RWPE2 (cell line): ENCODE measurements at regions not wholly inside any gene's neighbourhood (a gene's known extent, or its start where the extent isn't known, plus 50 kb on each side); places are given as distances from the start of the nearest gene placed in this dataset.

Experiments used
- ATAC-seq: fragments of 200-7000 bp; cut with Tn5 transposase; 3 replicates; pipeline ENCODE4 v1.9.1; 2021; ENCODE audit warnings: low read depth
- DNase-seq: peaks from one replicate; pipeline ENCODE4 v3.0.0-alpha.2; 2020; ENCODE audit warnings: low spot score
- H3K27ac ChIP-seq: fragments of 450-650 bp; 2 replicates; pipeline ENCODE4 v1.5.1; 2017; ENCODE audit warnings: mild to moderate bottlenecking; ENCODE audit not compliant: poor library complexity, severe bottlenecking
- H3K27me3 ChIP-seq: fragments of 250-450 bp; sonication (Bioruptor Pico); 2 replicates; pipeline ENCODE4 v1.5.1; 2021; ENCODE audit warnings: mild to moderate bottlenecking, moderate library complexity; ENCODE audit not compliant: insufficient read depth, poor library complexity, severe bottlenecking
- H3K36me3 ChIP-seq: fragments of 250-450 bp; sonication (Bioruptor Pico); 2 replicates; pipeline ENCODE4 v1.5.1; 2020; ENCODE audit warnings: low read depth, mild to moderate bottlenecking, moderate library complexity
- H3K4me1 ChIP-seq: fragments of 250-450 bp; sonication (Bioruptor Pico); 2 replicates; pipeline ENCODE4 v1.5.1; 2021; ENCODE audit warnings: mild to moderate bottlenecking, moderate library complexity; ENCODE audit not compliant: insufficient read depth, poor library complexity, severe bottlenecking
- H3K4me3 ChIP-seq: fragments of 250-450 bp; sonication (Bioruptor Pico); 2 replicates; pipeline ENCODE4 v1.5.1; 2021; ENCODE audit warnings: mild to moderate bottlenecking, moderate library complexity; ENCODE audit not compliant: severe bottlenecking
- H3K9me3 ChIP-seq: fragments of 250-450 bp; sonication (Bioruptor Pico); 2 replicates; pipeline ENCODE4 v1.5.1; 2021; ENCODE audit warnings: mild to moderate bottlenecking, moderate library complexity; ENCODE audit not compliant: severe bottlenecking
- TF ChIP-seq, protein P1 (sequence below): fragments of 450-650 bp; IDR thresholded peaks from one replicate; pipeline ENCODE4 v1.5.1; 2017; ENCODE audit warnings: mild to moderate bottlenecking, moderate library complexity; ENCODE audit not compliant: poor library complexity, severe bottlenecking

DNA sequence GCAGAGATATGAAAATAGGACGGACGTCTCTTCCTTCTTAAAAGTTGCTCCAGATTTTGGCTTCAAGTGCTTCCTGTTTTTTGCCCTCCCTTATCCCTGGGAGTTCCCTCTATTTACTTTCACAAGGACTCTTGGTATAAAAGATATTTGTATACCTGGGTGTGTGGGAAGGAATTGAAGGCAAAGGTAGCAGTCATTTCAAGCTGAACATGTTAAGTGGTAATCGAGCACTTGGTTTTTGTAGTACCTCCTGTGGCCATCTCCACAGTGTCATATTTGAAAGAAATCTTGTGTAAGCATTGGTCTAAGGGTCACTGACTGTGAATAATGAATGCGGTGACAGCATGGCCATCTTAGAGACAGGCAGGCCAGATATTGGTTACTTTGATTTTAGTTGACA, 593.6 kb downstream of the MTRR start:
- no peak for ATAC-seq
- peaks cover 17% of the 10 kb centered on the region for H3K36me3 ChIP-seq
- no peak overlapping the region for H3K27ac ChIP-seq
- no peak for DNase-seq
- TF ChIP-seq, protein P1, sequence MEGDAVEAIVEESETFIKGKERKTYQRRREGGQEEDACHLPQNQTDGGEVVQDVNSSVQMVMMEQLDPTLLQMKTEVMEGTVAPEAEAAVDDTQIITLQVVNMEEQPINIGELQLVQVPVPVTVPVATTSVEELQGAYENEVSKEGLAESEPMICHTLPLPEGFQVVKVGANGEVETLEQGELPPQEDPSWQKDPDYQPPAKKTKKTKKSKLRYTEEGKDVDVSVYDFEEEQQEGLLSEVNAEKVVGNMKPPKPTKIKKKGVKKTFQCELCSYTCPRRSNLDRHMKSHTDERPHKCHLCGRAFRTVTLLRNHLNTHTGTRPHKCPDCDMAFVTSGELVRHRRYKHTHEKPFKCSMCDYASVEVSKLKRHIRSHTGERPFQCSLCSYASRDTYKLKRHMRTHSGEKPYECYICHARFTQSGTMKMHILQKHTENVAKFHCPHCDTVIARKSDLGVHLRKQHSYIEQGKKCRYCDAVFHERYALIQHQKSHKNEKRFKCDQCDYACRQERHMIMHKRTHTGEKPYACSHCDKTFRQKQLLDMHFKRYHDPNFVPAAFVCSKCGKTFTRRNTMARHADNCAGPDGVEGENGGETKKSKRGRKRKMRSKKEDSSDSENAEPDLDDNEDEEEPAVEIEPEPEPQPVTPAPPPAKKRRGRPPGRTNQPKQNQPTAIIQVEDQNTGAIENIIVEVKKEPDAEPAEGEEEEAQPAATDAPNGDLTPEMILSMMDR, result no peak
- H3K4me3 ChIP-seq, result no peak overlapping the region
- no peaks in the 10 kb centered on the region for H3K27me3 ChIP-seq
- no peaks in the 10 kb centered on the region for H3K9me3 ChIP-seq
- no peaks in the 10 kb centered on the region for H3K4me1 ChIP-seq

- DNase-seq (no peak), ATAC-seq (no peak)
- Histone ChIP-seq H3K27me3 (no peaks in the 10 kb centered on the region), H3K36me3 (no peaks in the 10 kb centered on the region), H3K9me3 (peaks cover 6% of the 10 kb centered on the region), H3K4me1 (no peaks in the 10 kb centered on the region), H3K4me3 (no peak overlapping the region), H3K27ac (no peak overlapping the region)
- TF ChIP-seq, protein P1, result no peak
These were observed 601.5 kb downstream of the MTRR start for GRCh38 chr5:8470489-8470888.

- Histone ChIP-seq H3K4me1 (no peaks in the 10 kb centered on the region), H3K27me3 (peaks cover under 1% of the 10 kb centered on the region), H3K36me3 (no peaks in the 10 kb centered on the region), H3K9me3 (peaks cover 6% of the 10 kb centered on the region), H3K27ac (no peak overlapping the region), H3K4me3 (no peak overlapping the region)
- ATAC-seq (no peak), DNase-seq (no peak)
- TF ChIP-seq, protein P1, result no peak
These were observed 602.6 kb downstream of the MTRR start for GRCh38 chr5:8471581-8471980.

DNA sequence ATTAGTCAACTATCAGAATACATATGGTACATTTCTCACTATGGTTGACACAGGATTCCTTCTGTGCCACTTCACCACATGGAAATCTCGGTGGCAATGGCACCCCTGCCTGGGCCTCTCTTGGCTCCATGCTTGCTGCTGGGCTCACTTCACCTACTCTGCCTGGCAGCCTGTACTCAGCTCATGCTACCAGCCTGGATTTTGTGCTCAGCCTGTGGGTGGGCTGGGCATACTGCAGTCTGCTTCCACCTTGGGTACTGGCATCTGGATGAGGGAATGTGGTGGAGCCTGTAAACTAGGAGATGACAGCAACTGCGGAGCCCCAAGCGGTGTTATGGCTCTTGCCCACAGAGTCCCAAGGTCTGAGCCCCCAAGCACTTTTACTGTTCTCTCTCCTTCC, 604.1 kb downstream of the MTRR start:
- no peak overlapping the region for H3K4me3 ChIP-seq
- peaks cover 6% of the 10 kb centered on the region for H3K9me3 ChIP-seq
- no peak for DNase-seq
- H3K27ac ChIP-seq, result no peak overlapping the region
- TF ChIP-seq, protein P1, result no peak
- H3K4me1 ChIP-seq, result no peaks in the 10 kb centered on the region
- H3K27me3 ChIP-seq, result peaks cover 6% of the 10 kb centered on the region
- ATAC-seq, result no peak
- no peaks in the 10 kb centered on the region for H3K36me3 ChIP-seq

- Histone ChIP-seq H3K9me3 (peaks cover 6% of the 10 kb centered on the region), H3K27me3 (peaks cover 6% of the 10 kb centered on the region), H3K27ac (no peak overlapping the region), H3K4me3 (no peak overlapping the region), H3K36me3 (no peaks in the 10 kb centered on the region), H3K4me1 (no peaks in the 10 kb centered on the region)
- TF ChIP-seq, protein P1, result no peak
- ATAC-seq (no peak), DNase-seq (no peak)
These were observed 605.0 kb downstream of the MTRR start for GRCh38 chr5:8473827-8474568.
